HEK293 (cell line): ENCODE measurements at regions not wholly inside any gene's neighbourhood (a gene's known extent, or its start where the extent isn't known, plus 50 kb on each side); places are given as distances from the start of the nearest gene placed in this dataset.

Experiments
- CTCF ChIA-PET: fragments of 350-600 bp; formaldehyde crosslinking; extraction: SDS; loops from one replicate; lab custom pipeline; 2021; ENCODE audit warnings: antibody characterized with exemption; lab: Yijun Ruan, JAX
- POLR2A ChIA-PET: fragments of 300-600 bp; formaldehyde crosslinking; extraction: SDS; loops from one replicate; lab custom pipeline; 2020; ENCODE audit warnings: antibody characterized with exemption, inconsistent platforms; lab: Yijun Ruan, JAX
- H3K27ac ChIP-seq: fragments of 200-500 bp; sonication (Bioruptor generic); 2 replicates; pipeline ENCODE4 v1.5.1; 2014; ENCODE audit warnings: low read depth, low read length, control low read depth, inconsistent platforms; ENCODE audit errors: extremely low read depth
- H3K36me3 ChIP-seq, 2 experiments: fragments of 200-500 bp in 1 of 2; sonication (Bioruptor generic) in 1 of 2; 1 replicate in 1 of 2; 2 replicates in 1 of 2; pipeline ENCODE4 v1.5.1; 2014 to 2017; ENCODE audit warnings: inconsistent platforms in 2 of 2, low read length in 2 of 2; ENCODE audit not compliant: control insufficient read depth in 2 of 2, insufficient read depth in 1 of 2
- H3K4me1 ChIP-seq: fragments of 200-500 bp; sonication (Bioruptor generic); 2 replicates; pipeline ENCODE4 v1.5.1; 2014; ENCODE audit warnings: mild to moderate bottlenecking, low read length, inconsistent platforms; ENCODE audit not compliant: control insufficient read depth, insufficient read depth
- H3K4me3 ChIP-seq: 2 replicates; pipeline ENCODE4 v1.5.1; 2011; ENCODE audit warnings: low read depth, mild to moderate bottlenecking, control low read depth, low read length, moderate library complexity
- H3K9me3 ChIP-seq: fragments of 200-500 bp; sonication (Bioruptor generic); 2 replicates; pipeline ENCODE4 v1.5.1; 2014; ENCODE audit warnings: low read depth, low read length, inconsistent platforms; ENCODE audit not compliant: control insufficient read depth, insufficient read depth
- HOXC10 ChIP-seq: sonication (generic); formaldehyde crosslinking; IDR thresholded peaks from 2 replicates; pipeline ENCODE4 v1.8.1; 2023; ENCODE audit warnings: mild to moderate bottlenecking, missing genetic modification reagents
- KLF7 ChIP-seq: fragments of 450-650 bp; formaldehyde crosslinking; IDR thresholded peaks from 2 replicates; pipeline ENCODE4 v1.5.1; 2016; ENCODE audit warnings: missing biosample characterization, missing genetic modification characterization, borderline replicate concordance
- OSR2 ChIP-seq: fragments of 450-650 bp; formaldehyde crosslinking; IDR thresholded peaks from 2 replicates; pipeline ENCODE4 v1.5.1; 2016; ENCODE audit warnings: missing biosample characterization, missing genetic modification characterization
- SCRT2 ChIP-seq: fragments of 450-650 bp; formaldehyde crosslinking; IDR thresholded peaks from 2 replicates; pipeline ENCODE4 v1.5.1; 2016; ENCODE audit warnings: missing biosample characterization, missing genetic modification characterization
- SP2 ChIP-seq: fragments of 450-650 bp; formaldehyde crosslinking; IDR thresholded peaks from 2 replicates; pipeline ENCODE4 v1.5.1; 2016; ENCODE audit warnings: missing biosample characterization, missing genetic modification characterization
- WT1 ChIP-seq: fragments of 450-650 bp; formaldehyde crosslinking; IDR thresholded peaks from 2 replicates; pipeline ENCODE4 v1.5.1; 2016; ENCODE audit warnings: missing biosample characterization, missing genetic modification characterization
- ZEB2 ChIP-seq: fragments of 450-650 bp; formaldehyde crosslinking; IDR thresholded peaks from 2 replicates; pipeline ENCODE4 v1.5.1; 2016; ENCODE audit warnings: missing biosample characterization, missing genetic modification characterization
- ZFP41 ChIP-seq: fragments of 450-650 bp; formaldehyde crosslinking; IDR thresholded peaks from 2 replicates; pipeline ENCODE4 v1.5.1; 2016; ENCODE audit warnings: missing biosample characterization, missing genetic modification characterization, borderline replicate concordance
- ZNF10 ChIP-seq: fragments of 450-650 bp; formaldehyde crosslinking; IDR thresholded peaks from 2 replicates; pipeline ENCODE4 v1.5.1; 2017; ENCODE audit warnings: missing biosample characterization, missing genetic modification characterization
- ZNF16 ChIP-seq: fragments of 450-650 bp; formaldehyde crosslinking; IDR thresholded peaks from 2 replicates; pipeline ENCODE4 v1.5.1; 2016; ENCODE audit warnings: low read depth, missing biosample characterization, missing genetic modification characterization
- ZNF169 ChIP-seq: fragments of 450-650 bp; formaldehyde crosslinking; IDR thresholded peaks from 2 replicates; pipeline ENCODE4 v1.5.1; 2016; ENCODE audit warnings: missing biosample characterization, missing genetic modification characterization
- ZNF175 ChIP-seq: fragments of 450-650 bp; formaldehyde crosslinking; IDR thresholded peaks from 2 replicates; pipeline ENCODE4 v1.5.1; 2016; ENCODE audit warnings: missing biosample characterization, missing genetic modification characterization
- ZNF19 ChIP-seq: fragments of 450-650 bp; formaldehyde crosslinking; IDR thresholded peaks from 2 replicates; pipeline ENCODE4; 2016; ENCODE audit warnings: missing biosample characterization, missing genetic modification characterization, low read depth
- ZNF221 ChIP-seq: fragments of 450-650 bp; formaldehyde crosslinking; IDR thresholded peaks from 2 replicates; pipeline ENCODE4 v1.5.1; 2017; ENCODE audit warnings: missing biosample characterization, missing genetic modification characterization, borderline replicate concordance
- ZNF223 ChIP-seq: fragments of 450-650 bp; formaldehyde crosslinking; IDR thresholded peaks from 2 replicates; pipeline ENCODE4 v1.5.1; 2016; ENCODE audit warnings: missing biosample characterization, missing genetic modification characterization
- ZNF266 ChIP-seq: fragments of 450-650 bp; formaldehyde crosslinking; IDR thresholded peaks from 2 replicates; pipeline ENCODE4 v1.5.1; 2016; ENCODE audit warnings: missing biosample characterization, missing genetic modification characterization, low read depth
- ZNF335 ChIP-seq: fragments of 450-650 bp; formaldehyde crosslinking; conservative IDR thresholded peaks from 2 replicates; pipeline ENCODE4 v1.5.1; 2016; ENCODE audit warnings: missing biosample characterization, missing genetic modification characterization
- ZNF354C ChIP-seq: fragments of 450-650 bp; formaldehyde crosslinking; IDR thresholded peaks from 2 replicates; pipeline ENCODE4 v1.5.1; 2016; ENCODE audit warnings: missing biosample characterization, missing genetic modification characterization, low read depth, borderline replicate concordance
- ZNF391 ChIP-seq: fragments of 450-650 bp; formaldehyde crosslinking; IDR thresholded peaks from 2 replicates; pipeline ENCODE4 v1.5.1; 2016; ENCODE audit warnings: low read depth, missing biosample characterization, missing genetic modification characterization, borderline replicate concordance
- ZNF473 ChIP-seq: fragments of 450-650 bp; formaldehyde crosslinking; IDR thresholded peaks from 2 replicates; pipeline ENCODE4 v1.5.1; 2017; ENCODE audit warnings: missing biosample characterization, missing genetic modification characterization
- ZNF621 ChIP-seq: fragments of 450-650 bp; formaldehyde crosslinking; IDR thresholded peaks from 2 replicates; pipeline ENCODE4 v1.5.1; 2017; ENCODE audit warnings: missing biosample characterization, missing genetic modification characterization
- ZNF654 ChIP-seq: fragments of 450-650 bp; formaldehyde crosslinking; IDR thresholded peaks from 2 replicates; pipeline ENCODE4 v1.5.1; 2016; ENCODE audit warnings: low read depth, missing biosample characterization, missing genetic modification characterization
- ZNF677 ChIP-seq: fragments of 450-650 bp; IDR thresholded peaks from 2 replicates; pipeline ENCODE4 v1.5.0; 2018; ENCODE audit warnings: missing biosample characterization, mild to moderate bottlenecking, missing genetic modification characterization, moderate library complexity
- ZNF776 ChIP-seq: fragments of 450-650 bp; formaldehyde crosslinking; IDR thresholded peaks from 2 replicates; pipeline ENCODE4 v1.5.0; 2017; ENCODE audit warnings: missing biosample characterization, missing genetic modification characterization, borderline replicate concordance
- ZNF792 ChIP-seq: fragments of 450-650 bp; formaldehyde crosslinking; IDR thresholded peaks from 2 replicates; pipeline ENCODE4 v1.5.1; 2016; ENCODE audit warnings: missing biosample characterization, missing genetic modification characterization
- ZNF843 ChIP-seq: fragments of 450-650 bp; formaldehyde crosslinking; IDR thresholded peaks from 2 replicates; pipeline ENCODE4 v1.5.1; 2016; ENCODE audit warnings: missing biosample characterization, missing genetic modification characterization
- ZSCAN23 ChIP-seq: fragments of 450-650 bp; formaldehyde crosslinking; IDR thresholded peaks from 2 replicates; pipeline ENCODE4 v1.5.1; 2016; ENCODE audit warnings: missing biosample characterization, missing genetic modification characterization
- TF ChIP-seq, protein P1 (sequence below): fragments of 450-650 bp; formaldehyde crosslinking; IDR thresholded peaks from 2 replicates; pipeline ENCODE4 v1.5.1; 2016; ENCODE audit warnings: missing biosample characterization, missing genetic modification characterization
- TF ChIP-seq, protein P2 (sequence below): fragments of 450-650 bp; formaldehyde crosslinking; IDR thresholded peaks from 2 replicates; pipeline ENCODE4 v1.5.1; 2017; ENCODE audit warnings: missing biosample characterization, missing genetic modification characterization
- TF ChIP-seq, protein P3 (sequence below): fragments of 450-650 bp; formaldehyde crosslinking; IDR thresholded peaks from 2 replicates; pipeline ENCODE4 v1.5.1; 2017; ENCODE audit warnings: missing biosample characterization, missing genetic modification characterization

DNA sequence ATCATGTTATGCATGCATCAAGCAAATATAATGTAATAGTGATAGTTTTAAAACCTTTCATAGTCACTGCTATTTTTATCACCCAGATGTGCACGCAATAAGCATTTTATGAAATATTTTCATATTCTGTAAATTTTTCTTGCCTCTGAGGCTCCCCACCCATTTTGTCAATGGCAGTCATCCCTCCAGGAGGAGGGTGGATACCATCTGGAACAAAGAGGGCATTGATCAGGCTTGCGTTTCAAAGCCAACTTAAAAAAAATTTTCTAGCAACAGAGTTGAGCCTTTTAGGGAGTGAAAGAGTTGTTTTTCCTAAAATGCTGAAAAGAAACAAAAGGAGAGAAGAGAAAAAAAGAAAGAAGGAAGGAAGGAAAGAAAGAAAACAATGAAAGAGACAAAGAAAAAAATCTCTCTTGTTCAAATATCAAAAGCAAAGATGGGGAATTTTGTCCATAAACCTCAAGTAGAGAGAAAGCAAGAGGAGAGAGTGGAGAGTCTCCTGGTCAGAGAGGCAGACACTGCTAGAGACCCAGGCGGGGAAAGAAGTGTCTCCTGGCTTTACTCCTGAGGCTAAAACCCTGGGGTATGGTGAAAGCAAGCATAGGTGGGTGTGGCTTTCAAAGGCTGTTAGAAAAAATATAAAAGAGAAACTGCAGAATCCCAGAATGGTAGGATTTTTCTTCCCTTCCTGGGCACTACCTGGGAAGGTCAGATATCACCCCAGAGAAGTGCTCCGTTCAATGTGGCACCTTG lies 63.6 kb upstream of the KLF12 start:
- TF ChIP-seq ZNF391 (tag by site-specific recombination) = no peak
- TF ChIP-seq HOXC10 = no peak
- no peak for TF ChIP-seq ZNF677 (tag by site-specific recombination)
- TF ChIP-seq KLF7 (tag by site-specific recombination) = no peak
- no peak for TF ChIP-seq ZNF19 (tag by site-specific recombination)
- TF ChIP-seq ZFP41 (tag by site-specific recombination) = no peak
- no peak for TF ChIP-seq ZNF621 (tag by site-specific recombination)
- TF ChIP-seq, protein P1, sequence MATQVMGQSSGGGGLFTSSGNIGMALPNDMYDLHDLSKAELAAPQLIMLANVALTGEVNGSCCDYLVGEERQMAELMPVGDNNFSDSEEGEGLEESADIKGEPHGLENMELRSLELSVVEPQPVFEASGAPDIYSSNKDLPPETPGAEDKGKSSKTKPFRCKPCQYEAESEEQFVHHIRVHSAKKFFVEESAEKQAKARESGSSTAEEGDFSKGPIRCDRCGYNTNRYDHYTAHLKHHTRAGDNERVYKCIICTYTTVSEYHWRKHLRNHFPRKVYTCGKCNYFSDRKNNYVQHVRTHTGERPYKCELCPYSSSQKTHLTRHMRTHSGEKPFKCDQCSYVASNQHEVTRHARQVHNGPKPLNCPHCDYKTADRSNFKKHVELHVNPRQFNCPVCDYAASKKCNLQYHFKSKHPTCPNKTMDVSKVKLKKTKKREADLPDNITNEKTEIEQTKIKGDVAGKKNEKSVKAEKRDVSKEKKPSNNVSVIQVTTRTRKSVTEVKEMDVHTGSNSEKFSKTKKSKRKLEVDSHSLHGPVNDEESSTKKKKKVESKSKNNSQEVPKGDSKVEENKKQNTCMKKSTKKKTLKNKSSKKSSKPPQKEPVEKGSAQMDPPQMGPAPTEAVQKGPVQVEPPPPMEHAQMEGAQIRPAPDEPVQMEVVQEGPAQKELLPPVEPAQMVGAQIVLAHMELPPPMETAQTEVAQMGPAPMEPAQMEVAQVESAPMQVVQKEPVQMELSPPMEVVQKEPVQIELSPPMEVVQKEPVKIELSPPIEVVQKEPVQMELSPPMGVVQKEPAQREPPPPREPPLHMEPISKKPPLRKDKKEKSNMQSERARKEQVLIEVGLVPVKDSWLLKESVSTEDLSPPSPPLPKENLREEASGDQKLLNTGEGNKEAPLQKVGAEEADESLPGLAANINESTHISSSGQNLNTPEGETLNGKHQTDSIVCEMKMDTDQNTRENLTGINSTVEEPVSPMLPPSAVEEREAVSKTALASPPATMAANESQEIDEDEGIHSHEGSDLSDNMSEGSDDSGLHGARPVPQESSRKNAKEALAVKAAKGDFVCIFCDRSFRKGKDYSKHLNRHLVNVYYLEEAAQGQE (tag by site-specific recombination) = no peak
- TF ChIP-seq ZNF335 (tag by site-specific recombination) = no peak
- TF ChIP-seq ZNF843 (tag by site-specific recombination) = no peak
- no peak for TF ChIP-seq ZNF169 (tag by site-specific recombination)
- TF ChIP-seq ZNF654 (tag by site-specific recombination) = no peak
- no peak for TF ChIP-seq OSR2
- no peak for TF ChIP-seq ZNF175 (tag by site-specific recombination)
- TF ChIP-seq ZNF776 (tag by site-specific recombination) = no peak
- TF ChIP-seq, protein P2, sequence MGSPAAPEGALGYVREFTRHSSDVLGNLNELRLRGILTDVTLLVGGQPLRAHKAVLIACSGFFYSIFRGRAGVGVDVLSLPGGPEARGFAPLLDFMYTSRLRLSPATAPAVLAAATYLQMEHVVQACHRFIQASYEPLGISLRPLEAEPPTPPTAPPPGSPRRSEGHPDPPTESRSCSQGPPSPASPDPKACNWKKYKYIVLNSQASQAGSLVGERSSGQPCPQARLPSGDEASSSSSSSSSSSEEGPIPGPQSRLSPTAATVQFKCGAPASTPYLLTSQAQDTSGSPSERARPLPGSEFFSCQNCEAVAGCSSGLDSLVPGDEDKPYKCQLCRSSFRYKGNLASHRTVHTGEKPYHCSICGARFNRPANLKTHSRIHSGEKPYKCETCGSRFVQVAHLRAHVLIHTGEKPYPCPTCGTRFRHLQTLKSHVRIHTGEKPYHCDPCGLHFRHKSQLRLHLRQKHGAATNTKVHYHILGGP (tag by site-specific recombination) = no peak
- no peak for TF ChIP-seq ZNF16 (tag by site-specific recombination)
- TF ChIP-seq ZNF221 = no peak
- no peak for TF ChIP-seq ZNF354C
- no peak for TF ChIP-seq ZNF266 (tag by site-specific recombination)
- ChIA-PET CTCF (interaction anchor here (0.7 kb wide), 1 partner anchor 105 kb away, joined by 3 read pairs; no protein-coding TSS in a partner anchor), POLR2A (no interaction called here)
- Histone ChIP-seq H3K9me3 (no peaks in the 10 kb centered on the region), H3K4me1 (no peaks in the 10 kb centered on the region), H3K4me3 (no peak overlapping the region), H3K27ac (no peak overlapping the region), H3K36me3 (no peaks in the 10 kb centered on the region)

DNA sequence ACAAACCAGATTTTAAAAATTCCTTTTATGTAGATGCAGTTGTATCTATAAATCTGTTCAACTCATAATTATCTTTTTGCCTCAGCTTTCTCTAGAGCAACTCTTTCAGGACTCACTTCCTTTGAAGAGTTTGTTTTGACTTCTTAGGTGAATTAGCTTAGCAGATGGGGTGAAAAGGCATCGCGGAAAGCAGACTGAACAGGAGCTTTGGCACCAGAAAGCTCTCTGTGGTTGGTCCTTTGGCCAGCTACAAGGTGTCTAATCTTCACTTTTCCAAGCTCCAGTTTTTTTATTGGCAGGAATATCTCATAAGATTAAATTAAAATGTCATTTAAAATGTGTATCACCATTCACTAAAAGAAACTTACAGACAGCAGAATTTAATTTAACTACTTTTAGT lies 60.6 kb upstream of the KLF12 start:
- Histone ChIP-seq H3K36me3 (no peaks in the 10 kb centered on the region), H3K4me3 (no peak overlapping the region), H3K27ac (no peak overlapping the region), H3K9me3 (no peaks in the 10 kb centered on the region), H3K4me1 (no peaks in the 10 kb centered on the region)
- POLR2A ChIA-PET = no interaction called here
- TF ChIP-seq WT1 (no peak), ZEB2 (tag by site-specific recombination) (no peak), SCRT2 (no peak), ZNF473 (no peak), ZNF792 (no peak), ZNF354C (no peak), ZNF10 (tag by site-specific recombination) (no peak), ZNF223 (no peak), ZSCAN23 (tag by site-specific recombination) (no peak), SP2 (tag by site-specific recombination) (no peak), ZNF266 (tag by site-specific recombination) (no peak)
- TF ChIP-seq, protein P3, sequence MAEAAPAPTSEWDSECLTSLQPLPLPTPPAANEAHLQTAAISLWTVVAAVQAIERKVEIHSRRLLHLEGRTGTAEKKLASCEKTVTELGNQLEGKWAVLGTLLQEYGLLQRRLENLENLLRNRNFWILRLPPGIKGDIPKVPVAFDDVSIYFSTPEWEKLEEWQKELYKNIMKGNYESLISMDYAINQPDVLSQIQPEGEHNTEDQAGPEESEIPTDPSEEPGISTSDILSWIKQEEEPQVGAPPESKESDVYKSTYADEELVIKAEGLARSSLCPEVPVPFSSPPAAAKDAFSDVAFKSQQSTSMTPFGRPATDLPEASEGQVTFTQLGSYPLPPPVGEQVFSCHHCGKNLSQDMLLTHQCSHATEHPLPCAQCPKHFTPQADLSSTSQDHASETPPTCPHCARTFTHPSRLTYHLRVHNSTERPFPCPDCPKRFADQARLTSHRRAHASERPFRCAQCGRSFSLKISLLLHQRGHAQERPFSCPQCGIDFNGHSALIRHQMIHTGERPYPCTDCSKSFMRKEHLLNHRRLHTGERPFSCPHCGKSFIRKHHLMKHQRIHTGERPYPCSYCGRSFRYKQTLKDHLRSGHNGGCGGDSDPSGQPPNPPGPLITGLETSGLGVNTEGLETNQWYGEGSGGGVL (tag by site-specific recombination) = no peak
- CTCF ChIA-PET = no interaction called here
